HG03196 (cell line): ENCODE measurements at regions not wholly inside any gene's neighbourhood (a gene's known extent, or its start where the extent isn't known, plus 50 kb on each side); places are given as distances from the start of the nearest gene placed in this dataset.

Experiments
- ATAC-seq: cut with Tn5 transposase; IDR thresholded peaks from one replicate; pipeline ENCODE4 v1.9.1; 2021; ENCODE audit not compliant: unreplicated experiment

- ATAC-seq, result no peak
Observed at GRCh38 chr13:74005320-74006157, 128.7 kb downstream of the KLF12 start.

- ATAC-seq, result no peak
Observed at GRCh38 chr13:74004109-74004508, 130.1 kb downstream of the KLF12 start.

- ATAC-seq, result no peak
Observed at GRCh38 chr13:74003374-74003773, 130.8 kb downstream of the KLF12 start.

GRCh38 chr13:74000876-74001275 is 133.3 kb downstream of the KLF12 start:
- no peak for ATAC-seq

GRCh38 chr13:73998631-73999030 is 135.6 kb downstream of the KLF12 start:
- no peak for ATAC-seq

GRCh38 chr13:73997964-73998363 is 136.2 kb downstream of the KLF12 start:
- no peak for ATAC-seq

- no peak for ATAC-seq
Observed at GRCh38 chr13:73996569-73996968, 137.6 kb downstream of the KLF12 start.

- ATAC-seq, result no peak
Observed at GRCh38 chr13:73995736-73996135, 138.5 kb downstream of the KLF12 start.

- ATAC-seq, result no peak
Observed at GRCh38 chr13:73993661-73994060, 140.5 kb downstream of the KLF12 start.

- ATAC-seq, result no peak
Observed at GRCh38 chr13:73991884-73992283, 142.3 kb downstream of the KLF12 start.

- ATAC-seq, result no peak
Observed at GRCh38 chr13:73991384-73991783, 142.8 kb downstream of the KLF12 start.

GRCh38 chr13:73989244-73989843 is 144.9 kb downstream of the KLF12 start:
- ATAC-seq, result no peak

GRCh38 chr13:73988461-73988860 is 145.7 kb downstream of the KLF12 start:
- ATAC-seq, result no peak

- ATAC-seq, result no peak
Observed at GRCh38 chr13:73987618-73988017, 146.6 kb downstream of the KLF12 start.

GRCh38 chr13:73985783-73986182 is 148.4 kb downstream of the KLF12 start:
- no peak for ATAC-seq

GRCh38 chr13:73984949-73985691 is 149.1 kb downstream of the KLF12 start:
- ATAC-seq, result no peak

- ATAC-seq, result no peak
Observed at GRCh38 chr13:73984201-73984600, 150.0 kb downstream of the KLF12 start.

- no peak for ATAC-seq
Observed at GRCh38 chr13:73983109-73983508, 151.1 kb downstream of the KLF12 start.

- no peak for ATAC-seq
Observed at GRCh38 chr13:73981595-73981994, 152.6 kb downstream of the KLF12 start.

- ATAC-seq, result no peak
Observed at GRCh38 chr13:73975767-73976166, 158.4 kb downstream of the KLF12 start.

- ATAC-seq, result no peak
Observed at GRCh38 chr13:73974051-73974450, 160.2 kb downstream of the KLF12 start.

GRCh38 chr13:73973156-73973555 is 161.0 kb downstream of the KLF12 start:
- no peak for ATAC-seq
